HG03442 (cell line): ENCODE measurements at regions not wholly inside any gene's neighbourhood (a gene's known extent, or its start where the extent isn't known, plus 50 kb on each side); places are given as distances from the start of the nearest gene placed in this dataset.

ENCODE experiments used
- ATAC-seq: cut with Tn5 transposase; IDR thresholded peaks from one replicate; pipeline ENCODE4 v1.9.1; 2021; ENCODE audit warnings: mild to moderate bottlenecking, moderate library complexity; ENCODE audit not compliant: unreplicated experiment

DNA sequence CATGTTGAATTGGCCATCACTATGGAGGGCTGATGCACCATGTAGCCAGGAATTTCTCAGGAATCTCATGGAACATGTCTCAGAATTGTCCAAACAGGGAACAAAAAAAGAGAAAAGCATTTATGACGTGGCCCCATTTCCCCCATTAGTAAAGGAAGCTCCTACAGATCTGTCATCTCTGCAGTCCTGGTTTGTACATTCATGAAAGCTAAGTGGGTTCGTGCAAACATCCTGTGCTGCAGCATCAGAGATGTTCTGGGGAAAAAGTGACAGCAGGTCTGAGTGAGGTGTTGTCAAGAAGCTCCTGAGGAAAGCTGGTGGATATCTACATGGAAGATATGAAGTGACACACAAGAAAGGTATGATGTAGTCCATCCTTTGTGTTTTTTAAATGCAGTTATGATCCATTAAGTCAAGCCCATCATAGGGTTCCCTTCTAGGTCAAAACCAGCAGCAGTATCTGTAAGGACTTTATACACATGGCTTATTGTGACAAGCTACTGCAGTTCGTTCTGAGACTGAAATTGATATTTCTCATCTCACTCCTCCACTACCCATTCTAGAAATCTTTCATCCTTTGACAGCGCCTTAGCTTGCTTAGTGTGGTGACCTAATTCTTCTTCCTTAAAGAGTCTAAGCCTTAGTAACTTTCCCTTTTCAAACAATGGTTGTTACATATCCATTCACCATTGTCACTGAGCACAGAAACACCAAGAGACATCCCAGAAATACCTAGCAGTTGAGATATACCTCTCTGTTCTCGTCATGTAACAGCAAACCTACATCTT lies 200.0 kb upstream of the TCF21 start:
- no peak for ATAC-seq

GRCh38 chr6:133689863-133690262 lies 199.1 kb upstream of the TCF21 start:
- no peak for ATAC-seq

DNA sequence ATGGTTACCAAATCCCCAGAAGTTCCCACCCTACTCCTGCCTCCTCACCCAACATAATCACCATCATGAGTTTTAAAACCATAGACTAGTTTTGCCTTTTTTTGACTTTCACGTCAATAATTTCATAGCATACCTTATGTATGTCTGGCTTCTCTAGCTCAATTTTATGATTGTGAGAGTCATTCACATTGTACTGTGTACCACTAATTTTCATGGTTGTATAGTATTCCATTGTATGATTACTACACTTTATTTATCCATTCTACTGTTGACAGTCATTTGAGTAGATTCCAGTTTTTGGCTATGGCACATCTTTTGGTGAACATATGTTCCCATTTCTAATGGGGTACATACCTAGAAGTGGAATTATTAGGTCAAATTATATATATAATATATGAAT lies 195.3 kb upstream of the TCF21 start:
- ATAC-seq, result no peak

DNA sequence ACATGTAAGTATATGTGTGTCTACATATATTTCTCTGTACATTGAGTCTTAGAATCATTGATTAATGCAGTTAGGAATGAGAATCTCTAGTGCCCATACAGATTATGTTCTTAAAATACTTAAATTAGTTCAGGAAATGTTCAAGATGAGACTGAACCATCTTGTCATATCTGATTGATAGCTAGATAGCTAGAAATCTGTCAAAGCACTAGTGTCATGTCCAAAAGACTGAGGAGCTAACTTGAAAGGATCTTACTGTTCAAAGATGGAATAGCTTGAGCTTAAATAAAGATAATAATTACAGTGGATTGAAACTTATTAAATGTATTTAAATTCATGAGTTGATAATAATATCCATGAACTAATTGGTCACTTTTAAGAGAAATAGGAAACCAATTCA lies 191.7 kb upstream of the TCF21 start:
- ATAC-seq, result no peak

- ATAC-seq, result no peak
These were observed 191.2 kb upstream of the TCF21 start for GRCh38 chr6:133697666-133698065.

DNA sequence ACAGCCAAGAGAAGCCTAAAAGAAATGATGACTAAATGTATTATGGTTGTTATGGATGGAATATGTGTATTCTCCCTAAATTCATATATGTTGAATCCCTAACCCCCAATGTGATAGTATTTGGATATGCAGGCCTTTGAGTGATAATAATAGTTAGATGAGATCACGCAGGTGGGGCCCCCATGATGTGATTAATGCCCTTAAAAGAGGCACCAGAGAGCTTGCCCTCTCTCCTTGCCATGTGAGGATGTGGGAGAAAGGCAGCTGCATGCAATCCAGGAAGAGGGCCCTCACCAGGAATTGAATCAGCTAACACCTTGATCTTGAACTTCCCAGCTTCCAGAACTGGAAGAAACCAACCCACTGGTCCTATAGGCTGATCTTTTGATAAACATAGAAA lies 190.6 kb upstream of the TCF21 start:
- no peak for ATAC-seq

GRCh38 chr6:133699741-133700385 lies 189.1 kb upstream of the TCF21 start:
- no peak for ATAC-seq

GRCh38 chr6:133701633-133702331 lies 187.1 kb upstream of the TCF21 start:
- no peak for ATAC-seq

- ATAC-seq, result no peak
These were observed 184.5 kb upstream of the TCF21 start for GRCh38 chr6:133704371-133704770.

GRCh38 chr6:133705066-133705465 lies 183.8 kb upstream of the TCF21 start:
- ATAC-seq, result no peak

- no peak for ATAC-seq
These were observed 183.2 kb upstream of the TCF21 start for GRCh38 chr6:133705731-133706130.

- ATAC-seq, result peak; percentile 92
These were observed 181.5 kb upstream of the TCF21 start for GRCh38 chr6:133707456-133707855.

DNA sequence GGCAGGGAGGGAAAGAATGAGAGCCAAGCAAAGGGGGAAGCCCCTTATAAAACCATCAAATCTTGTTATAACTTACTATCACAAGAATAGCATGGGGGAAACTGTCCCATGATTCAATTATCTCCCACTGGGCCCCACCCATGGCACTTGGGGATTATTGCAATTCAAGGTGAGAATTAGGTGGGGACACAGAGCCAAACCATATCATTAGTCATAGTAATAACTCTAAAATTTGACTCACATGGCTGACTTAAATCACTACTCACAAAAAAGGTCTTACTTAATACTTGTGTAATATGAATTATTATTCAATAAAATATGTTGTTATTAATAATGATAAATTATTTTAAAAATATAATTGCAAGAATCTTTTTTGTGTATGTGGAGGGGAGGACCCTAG lies 178.1 kb upstream of the TCF21 start:
- no peak for ATAC-seq

DNA sequence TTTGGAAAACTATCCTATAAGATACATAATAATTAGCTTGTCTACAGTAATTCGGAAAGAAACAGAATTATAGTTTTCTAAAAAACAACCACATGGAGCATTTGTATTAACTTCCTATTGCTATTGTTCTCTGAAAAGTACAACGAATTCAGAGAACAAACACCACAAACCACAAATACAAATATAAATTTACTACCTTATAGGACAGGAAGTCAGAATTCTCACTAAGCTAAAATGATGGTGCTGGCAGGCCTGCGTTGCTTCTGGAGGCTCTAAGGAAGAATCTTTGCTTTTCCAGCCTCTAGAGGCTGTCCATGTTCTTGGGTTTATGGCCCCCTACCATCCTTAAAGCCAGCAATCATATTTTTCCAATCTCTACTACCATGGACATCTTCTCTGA lies 173.6 kb upstream of the TCF21 start:
- no peak for ATAC-seq

GRCh38 chr6:133724726-133725125 lies 164.2 kb upstream of the TCF21 start:
- no peak for ATAC-seq

GRCh38 chr6:133726188-133726587 lies 162.7 kb upstream of the TCF21 start:
- ATAC-seq, result no peak

DNA sequence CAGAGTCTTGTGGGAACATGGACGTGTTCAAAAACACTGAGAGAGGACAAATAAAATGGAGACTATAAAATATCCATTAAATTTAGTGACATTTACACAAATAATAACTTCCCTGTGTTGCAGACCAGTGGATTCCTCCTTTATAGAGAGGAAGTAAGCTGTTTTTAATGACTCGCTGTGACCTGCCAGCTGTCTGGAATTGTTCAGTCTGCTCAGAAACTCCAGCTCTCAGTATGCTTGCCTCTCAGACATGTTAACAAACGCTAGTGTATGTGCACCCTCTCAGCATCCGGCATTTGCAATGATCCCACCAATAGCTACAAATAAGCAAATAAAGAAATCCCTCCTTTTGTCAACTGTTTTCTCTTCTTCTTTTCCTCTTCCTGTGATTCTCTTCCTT lies 158.0 kb upstream of the TCF21 start:
- ATAC-seq, result no peak

DNA sequence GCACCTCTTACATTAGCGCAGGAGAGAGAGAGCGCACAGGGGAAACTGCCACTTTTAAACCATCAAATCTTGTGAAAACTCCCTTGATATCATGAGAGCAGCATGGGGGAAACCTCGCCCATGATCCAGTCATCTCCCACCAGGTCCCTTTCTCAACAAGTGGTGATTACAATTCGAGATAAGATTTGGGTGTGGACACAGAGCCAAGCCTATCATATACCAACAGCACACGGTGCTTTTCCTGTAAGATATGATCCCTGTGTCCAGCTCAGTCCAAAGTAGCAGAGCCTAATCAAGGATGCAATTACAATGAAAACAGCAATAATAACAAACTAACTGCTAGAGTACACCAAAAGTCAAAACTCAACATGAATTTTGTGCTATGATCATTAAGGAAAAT lies 148.7 kb upstream of the TCF21 start:
- no peak for ATAC-seq

GRCh38 chr6:133740816-133741215 lies 148.1 kb upstream of the TCF21 start:
- ATAC-seq, result no peak

- ATAC-seq, result no peak
These were observed 147.5 kb upstream of the TCF21 start for GRCh38 chr6:133741375-133741861.

GRCh38 chr6:133743621-133744020 lies 145.3 kb upstream of the TCF21 start:
- no peak for ATAC-seq

DNA sequence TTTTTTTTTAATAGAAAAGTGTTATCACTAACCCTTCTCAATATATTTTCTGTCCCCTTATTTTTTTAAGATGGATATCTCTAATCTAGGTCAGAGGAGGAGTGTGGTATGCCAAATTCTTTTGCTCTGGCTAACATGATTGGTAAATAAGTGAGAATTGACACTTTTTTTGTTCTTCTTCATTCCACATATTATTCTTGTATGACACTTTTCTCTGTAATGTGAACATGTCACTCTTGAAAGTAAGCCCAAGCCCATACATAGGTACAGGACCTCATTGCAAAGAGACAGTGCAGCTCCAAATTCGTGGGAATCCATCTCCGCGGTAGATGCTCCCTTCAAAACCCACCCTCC lies 142.5 kb upstream of the TCF21 start:
- ATAC-seq, result no peak
